CD4-positive, alpha-beta T cell (primary cell): ENCODE measurements at regions not wholly inside any gene's neighbourhood (a gene's known extent, or its start where the extent isn't known, plus 50 kb on each side); places are given as distances from the start of the nearest gene placed in this dataset.
"Not testable (repeated sequence)": the region's sequence is repeated elsewhere in the genome, so short reads cannot be mapped to it uniquely, and the experiment has no call there.

Source experiments
- ATAC-seq: fragments of 200-7000 bp; cut with Tn5 transposase; one replicate; pipeline ENCODE4 v1.10.0; 2022; ENCODE audit warnings: mild to moderate bottlenecking; ENCODE audit not compliant: poor library complexity
- CTCF ChIA-PET: fragments of 350-600 bp; sonication (Branson Sonifier 250); formaldehyde crosslinking; loops from one replicate; lab custom pipeline; 2021; ENCODE audit warnings: antibody characterized with exemption, inconsistent platforms; lab: Charles Lee
- POLR2A ChIA-PET: fragments of 350-600 bp; sonication (Branson Sonifier 250); formaldehyde crosslinking; loops from one replicate; lab custom pipeline; 2021; ENCODE audit warnings: antibody characterized with exemption, inconsistent platforms; lab: Charles Lee
- DNase-seq, 14 experiments: peaks; one replicate each; pipeline ENCODE4 v3.0.0-alpha.2; 2013 to 2020; ENCODE audit warnings: mixed read lengths in 2 of 14
- H3K27ac ChIP-seq, 2 donors: one replicate each; pipeline versions ENCODE4 v1.5.1 to v1.7.0; 2013; ENCODE audit warnings: low read length in 2 of 2, low read depth in 1 of 2, mild to moderate bottlenecking in 1 of 2
- H3K27me3 ChIP-seq, 2 experiments: 1 replicate in 1 of 2; 2 replicates in 1 of 2; pipeline versions ENCODE4 v1.6.1 to v1.7.0; 2013; ENCODE audit warnings: low read length in 2 of 2, control low read depth in 1 of 2, mild to moderate bottlenecking in 1 of 2, moderate library complexity in 1 of 2; ENCODE audit not compliant: insufficient read depth in 2 of 2, control insufficient read depth in 1 of 2
- H3K36me3 ChIP-seq: one replicate; pipeline ENCODE4 v1.6.1; 2013; ENCODE audit warnings: low read length, control low read depth; ENCODE audit not compliant: insufficient read depth
- H3K4me1 ChIP-seq: one replicate; pipeline ENCODE4 v1.6.1; 2013; ENCODE audit warnings: low read length, control low read depth; ENCODE audit not compliant: insufficient read depth
- H3K4me3 ChIP-seq: one replicate; pipeline ENCODE4 v1.5.1; 2013; ENCODE audit warnings: mild to moderate bottlenecking, low read length, moderate library complexity
- H3K9me3 ChIP-seq, 2 experiments: 1 replicate in 1 of 2; 2 replicates in 1 of 2; pipeline versions ENCODE4 v1.6.1 to v1.7.0; 2013; ENCODE audit warnings: low read length in 2 of 2, mild to moderate bottlenecking in 2 of 2, control low read depth in 1 of 2, moderate library complexity in 1 of 2; ENCODE audit not compliant: control insufficient read depth in 1 of 2, insufficient read depth in 1 of 2
- H3K27ac Mint-ChIP-seq: one replicate; pipeline ENCODE4 v1.8.0; 2020; ENCODE audit warnings: mixed read lengths
- H3K27me3 Mint-ChIP-seq: one replicate; pipeline ENCODE4 v1.8.0; 2021; ENCODE audit warnings: mixed read lengths
- H3K36me3 Mint-ChIP-seq: one replicate; pipeline ENCODE4 v1.8.0; 2021; ENCODE audit warnings: low read depth, mixed read lengths
- H3K4me1 Mint-ChIP-seq: one replicate; pipeline ENCODE4 v1.8.0; 2021; ENCODE audit warnings: low read depth, mixed read lengths
- H3K4me3 Mint-ChIP-seq: one replicate; pipeline ENCODE4 v1.8.0; 2020; ENCODE audit warnings: mild to moderate bottlenecking, mixed read lengths
- H3K9me3 Mint-ChIP-seq: one replicate; pipeline ENCODE4 v1.8.0; 2020; ENCODE audit warnings: mixed read lengths
- CTCF ChIP-seq: fragments of 200-600 bp; IDR thresholded peaks from one replicate; pipeline ENCODE4 v1.8.0; 2022; ENCODE audit warnings: antibody characterized with exemption, mild to moderate bottlenecking
- intact Hi-C, 2 experiments: fragments of 100-400 bp; cut with DNase I in 1 of 2; cut with micrococcal nuclease in 1 of 2; formaldehyde crosslinking; loops; one replicate each; pipeline versions ENCODE4 v1.15.1 to v1.9.0; 2023 to 2025; cut with DNase I, micrococcal nuclease

DNA sequence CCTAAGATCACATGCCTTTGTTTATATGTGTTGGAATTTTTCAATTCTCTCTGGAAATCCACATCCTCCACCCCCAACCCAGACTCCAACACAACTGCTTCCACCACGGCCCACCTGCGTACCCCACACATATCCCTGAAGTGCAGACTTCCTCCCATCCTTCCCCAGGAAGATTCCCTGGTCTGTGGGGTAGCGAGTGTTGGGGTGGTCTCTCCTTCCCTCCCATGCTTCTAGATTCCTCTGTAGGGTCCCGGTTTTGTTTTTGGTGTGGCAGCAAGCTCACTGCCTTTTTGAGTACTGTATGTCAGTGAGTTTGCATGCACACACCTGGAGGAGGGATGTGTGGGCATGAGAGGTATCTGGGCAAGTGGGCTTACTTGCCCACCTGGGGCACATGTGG is 127.6 kb downstream of the MRPL14 start:
- no peak overlapping the region for H3K4me3 ChIP-seq
- H3K4me1 ChIP-seq: peaks cover 17% of the 10 kb centered on the region
- intact Hi-C loops: loop anchor here in 1 of 2 experiments (5.0 kb wide), 2 partner anchors 73 to 227 kb away; partner anchors contain the start of gene VEGFA
- Mint-ChIP-seq H3K27me3 (peaks cover 37% of the 10 kb centered on the region), H3K4me3 (peak overlapping the region; percentile 20), H3K9me3 (no peaks in the 10 kb centered on the region), H3K4me1 (peaks cover 13% of the 10 kb centered on the region), H3K27ac (no peak overlapping the region), H3K36me3 (no peaks in the 10 kb centered on the region)
- ChIA-PET CTCF (no interaction called here), POLR2A (no interaction called here)
- ATAC-seq (no peak), DNase-seq (peak in 1 of 14 experiments; percentile 7)
- no peak overlapping the region for H3K27ac ChIP-seq
- no peaks in the 10 kb centered on the region for H3K36me3 ChIP-seq
- no peak for TF ChIP-seq CTCF
- H3K27me3 ChIP-seq: peaks cover 26 to 37% of the 10 kb centered on the region in 2 experiments
- peaks cover 0 to 6% of the 10 kb centered on the region in 2 experiments for H3K9me3 ChIP-seq

DNA sequence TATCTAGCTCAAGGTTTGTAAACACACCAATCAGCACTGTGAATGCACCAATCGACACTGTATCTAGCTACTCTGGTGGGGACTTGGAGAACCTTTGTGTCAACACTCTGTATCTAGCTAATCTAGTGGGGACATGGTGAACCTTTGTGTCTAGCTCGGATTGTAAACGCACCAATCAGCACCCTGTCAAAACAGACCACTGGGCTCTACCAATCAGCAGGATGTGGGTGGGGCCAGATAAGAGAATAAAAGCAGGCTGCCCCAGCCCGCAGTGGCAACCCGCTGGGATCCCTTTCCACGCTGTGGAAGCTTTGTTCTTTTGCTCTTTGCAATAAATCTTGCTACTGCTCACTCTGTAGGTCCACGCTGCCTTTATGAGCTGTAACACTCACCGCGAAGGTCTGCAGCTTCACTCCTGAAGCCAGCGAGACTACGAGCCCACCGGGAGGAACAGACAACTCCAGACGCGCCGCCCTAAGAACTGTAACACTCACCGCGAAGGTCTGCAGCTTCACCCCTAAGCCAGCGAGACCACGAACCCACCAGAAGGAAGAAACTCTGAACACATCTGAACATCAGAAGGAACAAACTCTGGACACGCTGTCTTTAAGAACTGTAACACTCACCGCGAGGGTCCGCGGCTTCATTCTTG is 128.5 kb downstream of the MRPL14 start:
- H3K4me3 Mint-ChIP-seq, H3K36me3 ChIP-seq, H3K9me3 Mint-ChIP-seq, H3K36me3 Mint-ChIP-seq, H3K27ac Mint-ChIP-seq, H3K4me3 ChIP-seq, intact Hi-C loops, H3K9me3 ChIP-seq, POLR2A ChIA-PET, H3K27ac ChIP-seq, CTCF ChIA-PET, H3K4me1 Mint-ChIP-seq, ATAC-seq: not testable (repeated sequence)
- peaks cover 17% of the 10 kb centered on the region for H3K4me1 ChIP-seq
- DNase-seq: peak in 1 of 14 experiments; percentile 2
- peaks cover 18 to 28% of the 10 kb centered on the region in 2 experiments for H3K27me3 ChIP-seq
- peaks cover 31% of the 10 kb centered on the region for H3K27me3 Mint-ChIP-seq

DNA sequence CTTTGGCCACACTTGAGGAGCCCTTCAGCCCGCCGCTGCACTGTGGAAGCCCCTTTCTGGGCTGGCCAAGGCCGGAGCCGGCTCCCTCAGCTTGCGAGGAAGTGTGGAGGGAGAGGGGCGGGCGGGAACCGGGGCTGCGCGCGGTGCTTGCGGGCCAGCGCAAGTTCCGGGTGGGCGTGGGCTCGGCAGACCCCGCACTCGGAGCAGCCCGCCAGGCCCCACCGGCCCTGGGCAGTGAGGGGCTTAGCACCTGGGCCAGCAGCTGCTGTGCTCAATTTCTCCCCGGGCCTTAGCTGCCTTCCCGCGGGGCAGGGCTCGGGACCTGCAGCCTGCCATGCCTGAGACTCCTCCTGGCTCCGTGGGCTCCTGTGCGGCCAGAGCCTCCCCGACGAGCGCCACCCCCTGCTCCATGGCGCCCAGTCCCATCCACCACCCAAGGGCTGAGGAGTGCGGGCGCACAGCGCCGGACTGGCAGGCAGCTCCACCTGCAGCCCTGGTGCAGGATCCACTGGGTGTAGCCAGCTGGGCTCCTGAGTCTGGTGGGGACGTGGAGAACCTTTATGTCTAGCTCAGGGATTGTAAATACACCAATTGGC is 129.2 kb downstream of the MRPL14 start:
- H3K9me3 Mint-ChIP-seq, CTCF ChIA-PET, intact Hi-C loops, H3K36me3 Mint-ChIP-seq, ATAC-seq, H3K4me3 Mint-ChIP-seq, H3K27ac ChIP-seq, H3K9me3 ChIP-seq, H3K4me3 ChIP-seq, POLR2A ChIA-PET, H3K36me3 ChIP-seq, H3K27ac Mint-ChIP-seq, H3K4me1 Mint-ChIP-seq: not testable (repeated sequence)
- Histone ChIP-seq H3K4me1 (peaks cover 13% of the 10 kb centered on the region), H3K27me3 (peaks cover 13 to 22% of the 10 kb centered on the region in 2 experiments)
- peaks cover 24% of the 10 kb centered on the region for H3K27me3 Mint-ChIP-seq
- peak in 1 of 14 experiments; percentile 24 for DNase-seq

- H3K9me3 ChIP-seq: peaks cover 0 to 6% of the 10 kb centered on the region in 2 experiments
- no peak for ATAC-seq
- no peak overlapping the region for H3K27ac ChIP-seq
- peaks cover 5% of the 10 kb centered on the region for H3K4me1 ChIP-seq
- ChIA-PET CTCF (no interaction called here), POLR2A (no interaction called here)
- Mint-ChIP-seq H3K27me3 (peaks cover 20% of the 10 kb centered on the region), H3K4me1 (peaks cover 10% of the 10 kb centered on the region), H3K9me3 (no peaks in the 10 kb centered on the region), H3K4me3 (no peak overlapping the region), H3K36me3 (no peaks in the 10 kb centered on the region), H3K27ac (no peak overlapping the region)
- TF ChIP-seq CTCF: no peak
- H3K36me3 ChIP-seq: no peaks in the 10 kb centered on the region
- peak in 1 of 14 experiments; percentile 12 for DNase-seq
- intact Hi-C loops: no loop called here
- H3K4me3 ChIP-seq: no peak overlapping the region
- peaks cover 8 to 14% of the 10 kb centered on the region in 2 experiments for H3K27me3 ChIP-seq
Measured at GRCh38 chr6:43997345-43997677, 129.9 kb downstream of the MRPL14 start.
